Subcutaneous abdominal adipose tissue (tissue), 5 donors: ENCODE measurements at regions not wholly inside any gene's neighbourhood (a gene's known extent, or its start where the extent isn't known, plus 50 kb on each side); places are given as distances from the start of the nearest gene placed in this dataset.
A peak's percentile ranks its signal among the peaks of the same experiment; 100 is the strongest.

ENCODE experiments used
- H3K27ac ChIP-seq: one replicate; pipeline ENCODE4 v1.7.0; 2013; ENCODE audit warnings: low read depth, mild to moderate bottlenecking, inconsistent platforms, low read length, moderate library complexity
- H3K27me3 ChIP-seq, 5 donors: one replicate each; pipeline ENCODE4 v1.7.0; 2013; ENCODE audit warnings: low read length in 5 of 5, inconsistent platforms in 1 of 5; ENCODE audit not compliant: control insufficient read depth in 5 of 5, insufficient read depth in 4 of 5
- H3K36me3 ChIP-seq, 5 donors: one replicate each; pipeline ENCODE4 v1.7.0; 2013; ENCODE audit warnings: low read length in 5 of 5; ENCODE audit not compliant: control insufficient read depth in 5 of 5, insufficient read depth in 5 of 5
- H3K4me1 ChIP-seq, 5 donors: one replicate each; pipeline ENCODE4 v1.7.0; 2013; ENCODE audit warnings: low read length in 5 of 5, mild to moderate bottlenecking in 3 of 5, moderate library complexity in 1 of 5; ENCODE audit not compliant: control insufficient read depth in 5 of 5, insufficient read depth in 5 of 5
- H3K4me3 ChIP-seq, 5 donors: one replicate each; pipeline ENCODE4 v1.7.0; 2013; ENCODE audit warnings: low read length in 5 of 5, low read depth in 1 of 5
- H3K9ac ChIP-seq, 5 donors: one replicate each; pipeline ENCODE4 v1.7.0; 2013; ENCODE audit warnings: low read length in 5 of 5, mild to moderate bottlenecking in 4 of 5, moderate library complexity in 3 of 5
- H3K9me3 ChIP-seq, 5 donors: one replicate each; pipeline ENCODE4 v1.7.0; 2013; ENCODE audit warnings: low read length in 5 of 5; ENCODE audit not compliant: control insufficient read depth in 5 of 5
- donor health status: healthy.
- donor health status: healthy.
- donor health status: healthy.
- donor health status: healthy.
- donor health status: healthy.

- Histone ChIP-seq H3K4me3 (no peak overlapping the region), H3K9me3 (peaks cover 9 to 39% (median 34%) of the 10 kb centered on the region in 5 donors), H3K4me1 (no peaks in the 10 kb centered on the region), H3K9ac (no peak overlapping the region), H3K27me3 (peaks cover 0 to 2% (median 0%) of the 10 kb centered on the region in 5 donors), H3K36me3 (no peaks in the 10 kb centered on the region), H3K27ac (no peak overlapping the region)
These were observed 454.7 kb downstream of the SPATA31D1 start for GRCh38 chr9:82443312-82443711.

- Histone ChIP-seq H3K9ac (no peak overlapping the region), H3K27ac (no peak overlapping the region), H3K4me3 (no peak overlapping the region), H3K36me3 (no peaks in the 10 kb centered on the region), H3K27me3 (peaks cover 0 to 2% (median 0%) of the 10 kb centered on the region in 5 donors), H3K9me3 (peaks cover 9 to 35% (median 28%) of the 10 kb centered on the region in 5 donors), H3K4me1 (no peaks in the 10 kb centered on the region)
These were observed 457.0 kb downstream of the SPATA31D1 start for GRCh38 chr9:82445556-82445955.

GRCh38 chr9:82447343-82447742, 458.8 kb downstream of the SPATA31D1 start:
- Histone ChIP-seq H3K9ac (no peak overlapping the region), H3K4me1 (no peaks in the 10 kb centered on the region), H3K4me3 (peak overlapping the region in 1 of 5 donors; percentile 15), H3K36me3 (no peaks in the 10 kb centered on the region), H3K9me3 (peaks cover 7 to 30% (median 27%) of the 10 kb centered on the region in 5 donors), H3K27ac (no peak overlapping the region), H3K27me3 (peaks cover 0 to 2% (median 0%) of the 10 kb centered on the region in 5 donors)

- H3K27me3 ChIP-seq = peaks cover 0 to 2% (median 0%) of the 10 kb centered on the region in 5 donors
- no peak overlapping the region for H3K27ac ChIP-seq
- H3K36me3 ChIP-seq = no peaks in the 10 kb centered on the region
- H3K9ac ChIP-seq = no peak overlapping the region
- no peaks in the 10 kb centered on the region for H3K4me1 ChIP-seq
- H3K9me3 ChIP-seq = peaks cover 7 to 34% (median 28%) of the 10 kb centered on the region in 5 donors
- no peak overlapping the region for H3K4me3 ChIP-seq
These were observed 461.4 kb downstream of the SPATA31D1 start for GRCh38 chr9:82449986-82450385.

GRCh38 chr9:82454509-82455190, 466.1 kb downstream of the SPATA31D1 start:
- Histone ChIP-seq H3K9ac (no peak overlapping the region), H3K27ac (no peak overlapping the region), H3K36me3 (no peaks in the 10 kb centered on the region), H3K4me1 (no peaks in the 10 kb centered on the region), H3K9me3 (peaks cover 0 to 14% (median 4%) of the 10 kb centered on the region in 5 donors), H3K4me3 (no peak overlapping the region), H3K27me3 (no peaks in the 10 kb centered on the region)

DNA sequence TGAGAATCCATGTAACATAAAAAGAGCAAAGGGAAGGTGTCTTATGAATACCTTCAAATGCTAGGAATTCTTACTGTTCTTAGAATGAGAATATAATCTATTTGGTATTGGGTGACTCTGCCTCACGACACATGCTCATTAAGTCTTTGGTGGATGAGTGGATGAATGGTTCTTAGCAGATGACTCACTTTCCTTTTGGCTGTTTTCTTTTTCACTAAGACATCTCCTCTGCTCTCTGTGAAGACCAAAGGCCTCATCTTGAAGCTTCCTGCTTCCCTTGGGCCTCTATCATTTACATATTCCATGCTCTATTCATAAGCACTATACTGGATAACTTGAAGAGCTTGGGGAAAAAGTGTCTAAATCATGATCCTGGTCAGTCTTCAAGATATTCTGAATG, 468.1 kb downstream of the SPATA31D1 start:
- H3K36me3 ChIP-seq = no peaks in the 10 kb centered on the region
- H3K27me3 ChIP-seq = no peaks in the 10 kb centered on the region
- peaks cover 0 to 7% (median 2%) of the 10 kb centered on the region in 5 donors for H3K9me3 ChIP-seq
- H3K4me1 ChIP-seq = no peaks in the 10 kb centered on the region
- no peak overlapping the region for H3K27ac ChIP-seq
- no peak overlapping the region for H3K9ac ChIP-seq
- no peak overlapping the region for H3K4me3 ChIP-seq

DNA sequence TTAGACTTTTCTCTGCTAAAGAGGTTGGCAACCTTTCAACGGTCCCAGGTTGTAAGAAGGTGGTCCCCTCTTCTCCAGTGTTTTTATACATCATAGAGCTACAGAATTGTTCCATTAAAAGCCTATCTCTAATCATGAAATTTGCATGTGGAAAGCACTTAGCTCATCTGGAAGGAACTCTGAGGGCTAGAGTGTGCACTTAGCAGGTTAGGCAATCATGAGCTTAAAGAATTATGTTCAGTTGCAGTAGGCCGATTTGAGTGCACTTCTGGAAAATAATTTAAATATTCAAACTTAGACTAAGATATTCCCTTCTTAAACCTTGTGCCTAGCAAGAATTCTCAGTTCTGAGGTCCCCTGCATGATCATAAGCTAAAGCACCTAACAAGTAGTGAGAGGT, 468.7 kb downstream of the SPATA31D1 start:
- H3K4me1 ChIP-seq = no peaks in the 10 kb centered on the region
- H3K4me3 ChIP-seq = no peak overlapping the region
- H3K27me3 ChIP-seq = no peaks in the 10 kb centered on the region
- no peak overlapping the region for H3K27ac ChIP-seq
- H3K9me3 ChIP-seq = peaks cover 0 to 4% (median 0%) of the 10 kb centered on the region in 5 donors
- H3K9ac ChIP-seq = no peak overlapping the region
- H3K36me3 ChIP-seq = no peaks in the 10 kb centered on the region

- H3K4me1 ChIP-seq = no peaks in the 10 kb centered on the region
These were observed 469.3 kb downstream of the SPATA31D1 start for GRCh38 chr9:82457891-82458290.

GRCh38 chr9:82458296-82458695, 469.7 kb downstream of the SPATA31D1 start:
- Histone ChIP-seq H3K27me3 (no peaks in the 10 kb centered on the region), H3K4me1 (no peaks in the 10 kb centered on the region), H3K9ac (no peak overlapping the region), H3K27ac (no peak overlapping the region), H3K36me3 (no peaks in the 10 kb centered on the region), H3K9me3 (no peaks in the 10 kb centered on the region), H3K4me3 (no peak overlapping the region)

More at GRCh38 chr9:82457891-82458290, 469.3 kb downstream of the SPATA31D1 start:
- no peak overlapping the region for H3K9ac ChIP-seq
- H3K27me3 ChIP-seq = no peaks in the 10 kb centered on the region
- no peaks in the 10 kb centered on the region for H3K9me3 ChIP-seq
- H3K4me3 ChIP-seq = no peak overlapping the region
- no peaks in the 10 kb centered on the region for H3K36me3 ChIP-seq
- no peak overlapping the region for H3K27ac ChIP-seq

DNA sequence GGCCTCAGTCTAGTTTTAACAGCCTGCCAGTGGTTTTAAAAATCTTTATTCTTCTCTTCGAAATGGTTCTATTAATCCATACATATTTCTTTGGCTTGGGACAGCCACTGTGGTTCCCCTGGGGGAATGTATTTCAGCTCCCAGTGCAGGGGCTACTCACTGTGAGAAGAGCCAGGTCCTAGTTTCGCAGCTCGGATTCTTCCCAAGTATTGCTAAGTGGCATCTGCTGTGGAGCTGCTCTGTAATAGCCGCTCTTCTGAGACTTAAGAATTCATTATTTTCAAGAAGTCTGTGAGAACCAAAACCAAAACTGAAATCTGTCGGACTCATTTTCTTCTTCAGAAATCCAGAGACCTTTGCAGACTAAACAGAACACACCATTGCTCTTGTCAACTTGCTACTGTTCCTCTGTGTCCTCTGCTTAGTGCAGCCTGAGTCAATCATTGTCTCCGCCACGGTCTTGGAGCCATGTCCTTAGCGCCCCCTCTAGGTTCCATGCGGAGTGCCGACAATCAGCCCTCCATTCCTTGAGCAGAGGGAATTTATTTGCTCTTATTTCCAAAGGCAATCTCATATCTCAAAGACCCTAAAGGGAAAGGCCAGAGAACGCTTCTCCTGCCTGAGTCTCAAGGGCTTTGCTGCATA, 478.2 kb downstream of the SPATA31D1 start:
- no peaks in the 10 kb centered on the region for H3K9me3 ChIP-seq

More for the DNA sequence above, 478.2 kb downstream of the SPATA31D1 start:
- Histone ChIP-seq H3K27me3 (no peaks in the 10 kb centered on the region), H3K9ac (no peak overlapping the region), H3K36me3 (no peaks in the 10 kb centered on the region), H3K4me3 (peak overlapping the region in 2 of 5 donors; percentile 4 to 36), H3K27ac (no peak overlapping the region), H3K4me1 (peaks cover 0 to 2% (median 0%) of the 10 kb centered on the region in 5 donors)
